ENCODE measurements at regions not wholly inside any gene's neighbourhood (a gene's known extent, or its start where the extent isn't known, plus 50 kb on each side); places are given as distances from the start of the nearest gene placed in this dataset.

GRCh38 chr21:33157303-33157702 lies 72.4 kb upstream of the IFNAR2 start:
- Histone ChIP-seq H3K4me3 (ENCODE audit: low read depth in 1 of 3, low read length in 3 of 3) (no peak overlapping the region), H3K9ac (ENCODE audit: low read depth in 1 of 2, low read length in 2 of 2) (no peak overlapping the region), H3K9me3 (ENCODE audit: control insufficient read depth in 4 of 4, low read length in 3 of 4) (peaks cover 2 to 14% (median 11%) of the 10 kb centered on the region in 4 donors), H3K27ac (ENCODE audit: low read depth in 1 of 2, low read length in 2 of 2) (no peak overlapping the region), H3K27me3 (ENCODE audit: control insufficient read depth in 4 of 4, insufficient read depth in 4 of 4, low read length in 3 of 4) (peaks cover 0 to 14% (median 1%) of the 10 kb centered on the region in 4 donors), H3K36me3 (ENCODE audit: control insufficient read depth in 4 of 4, insufficient read depth in 3 of 4, low read depth in 1 of 4, low read length in 3 of 4) (no peaks in the 10 kb centered on the region), H3K4me1 (ENCODE audit: control insufficient read depth in 4 of 4, insufficient read depth in 4 of 4, low read length in 3 of 4) (no peaks in the 10 kb centered on the region)
- no peak for DNase-seq (ENCODE audit: low spot score)
- 17% methylated on average over 3 of the region's 3 CpGs for WGBS
- TF ChIP-seq RAD21 (IDR thresholded peaks at IDR 0.05) (no peak), REST (IDR thresholded peaks at IDR 0.05) (peak; percentile 62)

- TF ChIP-seq YY1 (IDR thresholded peaks at IDR 0.05) (no peak), ZBTB33 (IDR thresholded peaks at IDR 0.05) (no peak), EGR1 (IDR thresholded peaks at IDR 0.05; ENCODE audit: low read depth in 2 of 2) (no peak), RXRA (IDR thresholded peaks at IDR 0.05) (no peak), JUND (IDR thresholded peaks at IDR 0.05) (no peak), ATF3 (IDR thresholded peaks at IDR 0.05) (no peak), CTCF (IDR thresholded peaks at IDR 0.05; ENCODE audit: low read depth, low read length, missing input control) (no peak), HNF4G (IDR thresholded peaks at IDR 0.05) (no peak), SP1 (IDR thresholded peaks at IDR 0.05) (no peak), RAD21 (IDR thresholded peaks at IDR 0.05) (no peak), GABPA (IDR thresholded peaks at IDR 0.05 in 1 of 2, conservative IDR thresholded peaks at IDR 0.05 in 1 of 2) (no peak), FOXA1 (IDR thresholded peaks at IDR 0.05) (no peak), TAF1 (conservative IDR thresholded peaks at IDR 0.05) (no peak), FOXA2 (IDR thresholded peaks at IDR 0.05) (no peak), REST (IDR thresholded peaks at IDR 0.05) (no peak), NR2F2 (IDR thresholded peaks at IDR 0.05) (no peak), HNF4A (conservative IDR thresholded peaks at IDR 0.05) (no peak), MAX (IDR thresholded peaks at IDR 0.05) (no peak)
- H3K9me3 ChIP-seq (ENCODE audit: control insufficient read depth in 4 of 4, low read length in 3 of 4) = peaks cover 2 to 14% (median 11%) of the 10 kb centered on the region in 4 donors
- DNase-seq (ENCODE audit: low spot score) = no peak
- 71% methylated on average over 1 of the region's 1 CpG for WGBS
- H3K27me3 ChIP-seq (ENCODE audit: control insufficient read depth in 4 of 4, insufficient read depth in 4 of 4, low read length in 3 of 4) = peaks cover 0 to 14% (median 1%) of the 10 kb centered on the region in 4 donors
- no peaks in the 10 kb centered on the region for H3K36me3 ChIP-seq (ENCODE audit: control insufficient read depth in 4 of 4, insufficient read depth in 3 of 4, low read depth in 1 of 4, low read length in 3 of 4)
- H3K9ac ChIP-seq (ENCODE audit: low read depth in 1 of 2, low read length in 2 of 2) = no peak overlapping the region
- no peaks in the 10 kb centered on the region for H3K4me1 ChIP-seq (ENCODE audit: control insufficient read depth in 4 of 4, insufficient read depth in 4 of 4, low read length in 3 of 4)
- peak overlapping the region in 1 of 3 donors; percentile 53 for H3K4me3 ChIP-seq (ENCODE audit: low read depth in 1 of 3, low read length in 3 of 3)
- no peak overlapping the region for H3K27ac ChIP-seq (ENCODE audit: low read depth in 1 of 2, low read length in 2 of 2)
These were observed 71.1 kb upstream of the IFNAR2 start for GRCh38 chr21:33158654-33159053.

Measured in liver (tissue), 8 donors.